HCT116 (cell line): ENCODE measurements at regions not wholly inside any gene's neighbourhood (a gene's known extent, or its start where the extent isn't known, plus 50 kb on each side); places are given as distances from the start of the nearest gene placed in this dataset.

ENCODE experiments used
- ATAC-seq: fragments of 200-7000 bp; cut with Tn5 transposase; 2 replicates; pipeline ENCODE4 v1.9.1; 2020; ENCODE audit warnings: mild to moderate bottlenecking, moderate library complexity
- BruUV-seq: library from RNA; stranded (reverse); fragments of 400-500 nt; replicated peaks from 2 replicates; lab custom pipeline; 2021; lab: Mats Ljungman, UMichigan
- CTCF ChIA-PET: fragments of 300-600 bp; sonication (Branson Sonifier 250); formaldehyde crosslinking; loops from one replicate; lab custom pipeline; 2021; ENCODE audit warnings: antibody characterized with exemption; lab: Charles Lee
- POLR2A ChIA-PET: fragments of 300-600, 350-600 bp; sonication (Branson Sonifier 250); formaldehyde crosslinking; loops from one replicate; lab custom pipeline; 2021; ENCODE audit warnings: antibody characterized with exemption; lab: Charles Lee
- RAD21 ChIA-PET, 2 experiments: fragments of 300-600 bp; sonication (Branson Sonifier 250); formaldehyde crosslinking; loops; one replicate each; lab custom pipeline; 2023; ENCODE audit warnings: low total read pairs in 2 of 2; ENCODE audit not compliant: uncharacterized antibody in 2 of 2, unreplicated experiment in 2 of 2, low non-redundant PET in 1 of 2; lab: Charles Lee
- DNase-seq: peaks from one replicate; pipeline ENCODE4 v3.0.0-alpha.2; 2010; ENCODE audit warnings: low read depth, low spot score
- H2AFZ ChIP-seq: fragments of 200-600 bp; shearing (Covaris generic), sonication (generic); 2 replicates; pipeline ENCODE4 v1.6.1; 2017; ENCODE audit warnings: low read depth, mixed run types, mixed read lengths, antibody characterized with exemption, low read length; ENCODE audit not compliant: poor library complexity, severe bottlenecking
- H3K27ac ChIP-seq: 2 replicates; pipeline ENCODE4 v1.5.1; 2012; ENCODE audit warnings: low read depth, low read length
- H3K27me3 ChIP-seq: fragments of 200-600 bp; sonication (generic); 2 replicates; pipeline ENCODE4 v1.6.1; 2016; ENCODE audit warnings: mixed run types, low read length, mixed read lengths; ENCODE audit not compliant: insufficient read depth
- H3K36me3 ChIP-seq, 2 experiments: fragments of 200-500 bp in 1 of 2; fragments of 200-600 bp in 1 of 2; sonication (Bioruptor generic) in 1 of 2; sonication (generic) in 1 of 2; 2 replicates each; pipeline versions ENCODE4 v1.5.1 to v1.6.1; 2014 to 2016; ENCODE audit warnings: low read length in 2 of 2, inconsistent platforms in 1 of 2, mixed read lengths in 1 of 2, mixed run types in 1 of 2; ENCODE audit not compliant: insufficient read depth in 2 of 2, control insufficient read depth in 1 of 2
- H3K4me1 ChIP-seq, 2 experiments: fragments of 200-600 bp in 1 of 2; sonication (generic) in 1 of 2; 2 replicates each; pipeline versions ENCODE4 v1.5.1 to v1.6.1; 2012 to 2017; ENCODE audit warnings: low read length in 2 of 2, inconsistent platforms in 1 of 2, mild to moderate bottlenecking in 1 of 2, mixed read lengths in 1 of 2, mixed run types in 1 of 2, moderate library complexity in 1 of 2; ENCODE audit not compliant: insufficient read depth in 2 of 2, control insufficient read depth in 1 of 2
- H3K4me2 ChIP-seq: fragments of 200-600 bp; sonication (generic); 2 replicates; pipeline ENCODE4 v1.6.1; 2017; ENCODE audit warnings: mixed run types, low read length, mixed read lengths
- H3K4me3 ChIP-seq, 2 experiments: fragments of 200-600 bp in 1 of 2; sonication (generic) in 1 of 2; replicated peaks in 1 of 2; 2 replicates each; pipeline ENCODE4 v1.5.1; 2011 to 2016; ENCODE audit warnings: low read length in 2 of 2, control low read depth in 1 of 2, low read depth in 1 of 2, mild to moderate bottlenecking in 1 of 2, mixed read lengths in 1 of 2, mixed run types in 1 of 2
- H3K79me2 ChIP-seq: fragments of 200-600 bp; sonication (generic); 2 replicates; pipeline ENCODE4 v1.6.1; 2017; ENCODE audit warnings: mild to moderate bottlenecking, mixed run types, low read length, moderate library complexity, mixed read lengths; ENCODE audit not compliant: insufficient read depth
- H3K9ac ChIP-seq: fragments of 200-600 bp; sonication (generic); 2 replicates; pipeline ENCODE4 v1.6.1; 2016; ENCODE audit warnings: low read length, mixed read lengths
- H3K9me2 ChIP-seq: fragments of 200-600 bp; sonication (generic), shearing (Covaris generic); 2 replicates; pipeline ENCODE4 v1.6.1; 2017; ENCODE audit warnings: mixed run types, mild to moderate bottlenecking, moderate library complexity; ENCODE audit not compliant: insufficient read depth
- H3K9me3 ChIP-seq, 2 experiments: fragments of 200-500 bp in 1 of 2; fragments of 200-600 bp in 1 of 2; sonication (Bioruptor generic) in 1 of 2; sonication (generic) in 1 of 2; 2 replicates each; pipeline ENCODE4 v1.6.1; 2014 to 2017; ENCODE audit warnings: low read length in 2 of 2, mixed read lengths in 2 of 2, inconsistent platforms in 1 of 2, low read depth in 1 of 2, mild to moderate bottlenecking in 1 of 2, mixed run types in 1 of 2, moderate library complexity in 1 of 2; ENCODE audit not compliant: control insufficient read depth in 1 of 2, insufficient read depth in 1 of 2
- H4K20me1 ChIP-seq: fragments of 200-600 bp; sonication (generic), shearing (Covaris generic); 2 replicates; pipeline ENCODE4 v1.6.1; 2017; ENCODE audit warnings: mixed run types, mild to moderate bottlenecking, moderate library complexity; ENCODE audit not compliant: insufficient read depth
- ATF3 ChIP-seq: IDR thresholded peaks from 2 replicates; pipeline ENCODE4 v1.6.1; 2012
- CEBPB ChIP-seq: IDR thresholded peaks from 2 replicates; pipeline ENCODE4 v1.6.1; 2012; ENCODE audit warnings: low read depth
- CTCF ChIP-seq, 3 experiments: fragments of 200-600 bp in 1 of 3; sonication (generic) in 1 of 3; IDR thresholded peaks in 2 of 3; conservative IDR thresholded peaks in 1 of 3; 2 replicates each; pipeline ENCODE4 v1.5.1; 2012 to 2017; ENCODE audit warnings: low read depth in 2 of 3, low read length in 2 of 3, antibody characterized with exemption in 1 of 3, borderline replicate concordance in 1 of 3, control low read depth in 1 of 3, mild to moderate bottlenecking in 1 of 3, mixed read lengths in 1 of 3, mixed run types in 1 of 3, moderate library complexity in 1 of 3; ENCODE audit not compliant: insufficient read depth in 1 of 3
- EGR1 ChIP-seq: IDR thresholded peaks from 2 replicates; pipeline ENCODE4 v1.6.1; 2012; ENCODE audit warnings: low read depth
- ELF1 ChIP-seq: IDR thresholded peaks from 2 replicates; pipeline ENCODE4 v1.6.1; 2012; ENCODE audit warnings: low read depth, borderline replicate concordance
- JUND ChIP-seq: IDR thresholded peaks from 2 replicates; pipeline ENCODE4 v1.6.1; 2012
- MAX ChIP-seq: IDR thresholded peaks from 2 replicates; pipeline ENCODE4 v1.6.1; 2012
- POLR2AphosphoS5 ChIP-seq: IDR thresholded peaks from 2 replicates; pipeline ENCODE4 v1.6.1; 2011; ENCODE audit warnings: mild to moderate bottlenecking, low read depth, low read length, moderate library complexity
- RAD21 ChIP-seq: IDR thresholded peaks from 2 replicates; pipeline ENCODE4 v1.6.1; 2012; ENCODE audit warnings: low read depth, mild to moderate bottlenecking
- SP1 ChIP-seq: IDR thresholded peaks from 2 replicates; pipeline ENCODE4 v1.6.1; 2012; ENCODE audit warnings: low read depth
- SRF ChIP-seq: IDR thresholded peaks from 2 replicates; pipeline ENCODE4 v1.6.1; 2012; ENCODE audit warnings: low read depth
- ZBTB33 ChIP-seq: IDR thresholded peaks from 2 replicates; pipeline ENCODE4 v1.6.1; 2011; ENCODE audit warnings: mild to moderate bottlenecking, low read length, moderate library complexity; ENCODE audit not compliant: insufficient replicate concordance; ENCODE audit errors: extremely low read depth
- ZFX ChIP-seq: fragments of 450-650 bp; IDR thresholded peaks from 2 replicates; pipeline ENCODE4 v1.6.1; 2017
- intact Hi-C: fragments of 100-400 bp; cut with micrococcal nuclease; formaldehyde crosslinking; loops from 2 replicates; pipeline ENCODE4 v1.10.0; 2022

- TF ChIP-seq MAX (no peak), CEBPB (no peak), JUND (no peak), CTCF (IDR thresholded peaks at IDR 0.05 in 2 of 3, conservative IDR thresholded peaks at IDR 0.05 in 1 of 3; ENCODE audit: borderline replicate concordance in 1 of 3, insufficient read depth in 1 of 3, low read depth in 2 of 3, low read length in 2 of 3) (no peak), EGR1 (no peak), ZFX (no peak)
- TF ChIP-seq, all 23 proteins: peak for 0
- no peak for DNase-seq
- CTCF ChIA-PET, result no interaction called here
- H3K79me2 ChIP-seq, result no peaks in the 10 kb centered on the region
- no peak overlapping the region for H2AFZ ChIP-seq
- no peak overlapping the region for H3K9ac ChIP-seq
- RAD21 ChIA-PET, result no interaction called here
- H3K27ac ChIP-seq, result no peak overlapping the region
- intact Hi-C loops, result no loop called here
- H3K9me3 ChIP-seq, result no peaks in the 10 kb centered on the region
- no peaks in the 10 kb centered on the region for H3K27me3 ChIP-seq
- no peaks in the 10 kb centered on the region for H3K9me2 ChIP-seq
- H3K36me3 ChIP-seq, result no peaks in the 10 kb centered on the region
- no peak overlapping the region for H3K4me2 ChIP-seq
- no TSS peak for BruUV-seq
- ATAC-seq, result no peak
- H3K4me3 ChIP-seq, result no peak overlapping the region
- POLR2A ChIA-PET, result no interaction called here
- H4K20me1 ChIP-seq, result no peaks in the 10 kb centered on the region
- H3K4me1 ChIP-seq, result no peaks in the 10 kb centered on the region
Observed at GRCh38 chr2:156647377-156648010, 211.3 kb downstream of the GPD2 start.

- Histone ChIP-seq H3K9me2 (no peaks in the 10 kb centered on the region), H3K36me3 (no peaks in the 10 kb centered on the region), H3K27me3 (no peaks in the 10 kb centered on the region), H3K9ac (no peak overlapping the region), H3K9me3 (no peaks in the 10 kb centered on the region), H3K27ac (no peak overlapping the region), H3K4me2 (no peak overlapping the region), H3K4me3 (no peak overlapping the region), H4K20me1 (no peaks in the 10 kb centered on the region), H3K79me2 (no peaks in the 10 kb centered on the region), H2AFZ (no peak overlapping the region), H3K4me1 (no peaks in the 10 kb centered on the region)
- DNase-seq (no peak), ATAC-seq (no peak)
- RAD21 ChIA-PET, result no interaction called here
- intact Hi-C loops, result no loop called here
- no TSS peak for BruUV-seq
- POLR2A ChIA-PET, result no interaction called here
- CTCF ChIA-PET, result no interaction called here
- no peak for TF ChIP-seq ELF1
- no peak for TF ChIP-seq JUND
- no peak for TF ChIP-seq ATF3
- TF ChIP-seq ZBTB33, result no peak
- TF ChIP-seq EGR1, result no peak
- TF ChIP-seq POLR2AphosphoS5, result no peak
- no peak for TF ChIP-seq CTCF (IDR thresholded peaks at IDR 0.05 in 2 of 3, conservative IDR thresholded peaks at IDR 0.05 in 1 of 3; ENCODE audit: borderline replicate concordance in 1 of 3, insufficient read depth in 1 of 3, low read depth in 2 of 3, low read length in 2 of 3)
- TF ChIP-seq RAD21, result no peak
- TF ChIP-seq CEBPB, result no peak
- no peak for TF ChIP-seq SP1
- no peak for TF ChIP-seq SRF
Observed at GRCh38 chr2:156648522-156648921, 212.3 kb downstream of the GPD2 start.
